ENCODE measurements at regions not wholly inside any gene's neighbourhood (a gene's known extent, or its start where the extent isn't known, plus 50 kb on each side); places are given as distances from the start of the nearest gene placed in this dataset.
"Not testable (repeated sequence)": the region's sequence is repeated elsewhere in the genome, so short reads cannot be mapped to it uniquely, and the experiment has no call there.

DNA sequence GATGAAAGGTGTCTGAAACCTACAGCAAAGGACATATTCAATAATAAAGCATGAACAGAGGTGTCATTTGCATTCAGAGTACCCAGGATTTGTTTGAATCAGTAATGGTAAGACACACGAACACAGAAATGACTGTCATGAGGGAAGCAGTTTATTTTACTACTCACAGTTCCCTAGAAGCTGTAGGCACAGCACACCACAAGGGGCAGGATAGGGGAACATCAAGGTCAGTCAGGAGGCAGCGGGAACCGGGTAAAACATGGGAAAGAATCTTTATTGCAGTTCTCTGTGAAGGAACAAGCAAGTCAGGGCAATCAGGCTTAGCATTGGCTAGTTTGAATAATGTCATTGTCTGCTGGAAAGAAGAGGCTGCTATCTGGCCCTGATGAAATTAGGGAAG lies 70.2 kb upstream of the PDSS1 start:
- Histone ChIP-seq H3K4me1 (no peaks in the 10 kb centered on the region), H3K9me3 (no peaks in the 10 kb centered on the region), H3K4me3 (no peak overlapping the region), H3K36me3 (no peaks in the 10 kb centered on the region), H3K27ac (no peak overlapping the region), H3K27me3 (ENCODE audit: low read depth) (peaks cover 7% of the 10 kb centered on the region)
- DNase-seq (no peak), ATAC-seq (peak in 1 of 2 donors; percentile 45)
- TF ChIP-seq, protein P1, sequence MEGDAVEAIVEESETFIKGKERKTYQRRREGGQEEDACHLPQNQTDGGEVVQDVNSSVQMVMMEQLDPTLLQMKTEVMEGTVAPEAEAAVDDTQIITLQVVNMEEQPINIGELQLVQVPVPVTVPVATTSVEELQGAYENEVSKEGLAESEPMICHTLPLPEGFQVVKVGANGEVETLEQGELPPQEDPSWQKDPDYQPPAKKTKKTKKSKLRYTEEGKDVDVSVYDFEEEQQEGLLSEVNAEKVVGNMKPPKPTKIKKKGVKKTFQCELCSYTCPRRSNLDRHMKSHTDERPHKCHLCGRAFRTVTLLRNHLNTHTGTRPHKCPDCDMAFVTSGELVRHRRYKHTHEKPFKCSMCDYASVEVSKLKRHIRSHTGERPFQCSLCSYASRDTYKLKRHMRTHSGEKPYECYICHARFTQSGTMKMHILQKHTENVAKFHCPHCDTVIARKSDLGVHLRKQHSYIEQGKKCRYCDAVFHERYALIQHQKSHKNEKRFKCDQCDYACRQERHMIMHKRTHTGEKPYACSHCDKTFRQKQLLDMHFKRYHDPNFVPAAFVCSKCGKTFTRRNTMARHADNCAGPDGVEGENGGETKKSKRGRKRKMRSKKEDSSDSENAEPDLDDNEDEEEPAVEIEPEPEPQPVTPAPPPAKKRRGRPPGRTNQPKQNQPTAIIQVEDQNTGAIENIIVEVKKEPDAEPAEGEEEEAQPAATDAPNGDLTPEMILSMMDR (IDR thresholded peaks at IDR 0.05), result no peak
- intact Hi-C loops (cut with DNase I), result no loop called here

DNA sequence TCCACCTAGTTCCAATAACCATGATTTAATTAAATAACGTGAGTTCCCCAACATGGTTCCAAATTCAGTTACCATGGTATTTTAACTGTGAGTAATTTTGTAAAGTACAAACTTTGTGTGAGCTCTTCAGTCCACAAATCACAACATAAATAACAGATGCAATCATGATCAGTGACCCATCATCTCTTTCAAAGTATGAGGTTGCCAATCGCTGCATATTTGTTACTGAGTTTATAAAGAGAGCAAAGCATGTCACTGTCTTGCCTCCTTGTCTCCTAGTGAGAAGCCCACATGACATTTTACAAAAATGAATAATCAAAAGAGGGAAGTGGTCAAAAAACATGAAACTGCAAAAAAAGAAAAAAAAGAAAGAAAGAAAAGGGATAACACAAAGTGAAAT lies 69.1 kb upstream of the PDSS1 start:
- no peak for ATAC-seq
- Histone ChIP-seq H3K36me3 (no peaks in the 10 kb centered on the region), H3K9me3 (no peaks in the 10 kb centered on the region), H3K4me1 (no peaks in the 10 kb centered on the region), H3K27ac (no peak overlapping the region), H3K4me3 (no peak overlapping the region), H3K27me3 (ENCODE audit: low read depth) (peaks cover 7% of the 10 kb centered on the region)
- DNase-seq, result no peak
- TF ChIP-seq, protein P1 (IDR thresholded peaks at IDR 0.05), result no peak
- intact Hi-C loops (cut with DNase I), result no loop called here

DNA sequence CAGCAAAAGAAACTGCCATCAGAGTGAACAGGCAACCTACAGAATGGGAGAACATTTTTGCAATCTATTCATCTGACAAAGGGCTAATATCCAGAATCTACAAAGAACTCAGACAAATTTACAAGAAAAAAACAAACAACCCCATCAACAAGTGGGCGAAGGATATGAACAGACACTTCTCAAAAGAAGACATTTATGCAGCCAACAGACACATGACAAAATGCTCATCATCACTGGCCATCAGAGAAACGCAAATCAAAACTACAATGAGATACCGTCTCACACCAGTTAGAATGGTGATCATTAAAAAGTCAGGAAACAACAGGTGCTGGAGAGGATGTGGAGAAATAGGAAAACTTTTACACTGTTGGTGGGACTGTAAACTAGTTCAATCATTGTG lies 65.3 kb upstream of the PDSS1 start:
- H3K27me3 ChIP-seq (ENCODE audit: low read depth); H3K27ac ChIP-seq; DNase-seq; H3K4me1 ChIP-seq; ATAC-seq; H3K9me3 ChIP-seq; intact Hi-C loops (cut with DNase I); H3K4me3 ChIP-seq; H3K36me3 ChIP-seq: not testable (repeated sequence)

DNA sequence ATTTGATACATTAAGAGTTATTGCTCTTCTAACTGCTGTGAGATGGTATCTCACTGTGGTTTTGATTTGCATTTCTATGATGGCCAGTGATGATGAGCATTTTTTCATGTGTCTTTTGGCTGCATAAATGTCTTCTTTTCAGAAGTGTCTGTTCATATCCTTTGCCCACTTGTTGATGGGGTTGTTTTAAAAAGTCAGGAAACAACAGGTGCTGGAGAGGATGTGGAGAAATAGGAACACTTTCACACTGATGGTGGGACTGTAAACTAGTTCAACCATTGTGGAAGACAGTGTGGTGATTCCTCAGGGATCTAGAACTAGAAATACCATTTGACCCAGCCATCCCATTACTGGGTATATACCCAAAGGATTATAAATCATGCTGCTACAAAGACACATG lies 63.4 kb upstream of the PDSS1 start:
- H3K4me3 ChIP-seq; ATAC-seq; H3K4me1 ChIP-seq; intact Hi-C loops (cut with DNase I); H3K36me3 ChIP-seq; H3K27me3 ChIP-seq (ENCODE audit: low read depth); DNase-seq; H3K9me3 ChIP-seq; H3K27ac ChIP-seq: not testable (repeated sequence)

DNA sequence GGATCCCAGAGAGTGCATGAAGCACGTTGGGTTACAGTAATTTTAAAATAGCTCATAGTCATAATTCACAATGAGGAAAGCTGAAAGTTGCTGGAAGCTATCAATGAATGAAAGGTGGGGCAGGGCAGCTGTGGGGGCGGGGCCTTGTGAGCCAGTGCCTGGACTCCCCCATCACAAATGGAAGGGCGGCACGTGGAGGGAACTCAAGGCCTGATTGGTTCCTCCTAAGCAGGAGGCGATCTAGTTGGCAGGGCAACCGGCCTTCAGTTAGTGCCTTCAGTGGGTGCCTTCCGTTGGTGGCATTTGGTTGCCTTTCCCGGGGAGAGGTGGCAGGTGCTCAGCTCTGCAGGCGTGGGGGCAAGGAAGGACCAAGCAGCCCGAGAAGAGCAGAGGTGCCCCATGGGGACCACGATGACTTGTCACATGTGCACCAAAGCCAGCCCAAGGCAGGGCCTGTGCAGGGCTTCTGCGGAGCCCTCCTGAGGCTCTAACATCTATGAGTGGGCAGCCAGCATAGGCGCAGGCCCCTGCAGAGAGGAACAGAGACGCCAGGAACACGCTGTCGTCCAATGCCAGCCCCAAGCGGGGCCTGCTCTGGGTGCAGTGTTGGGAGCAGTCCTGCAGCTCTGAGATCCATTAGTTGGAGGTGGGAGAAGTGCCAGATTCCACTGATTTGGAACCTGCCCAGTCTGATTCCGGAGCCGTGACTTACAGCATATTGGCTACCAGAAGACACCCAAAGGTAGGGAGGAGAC lies 59.8 kb upstream of the PDSS1 start:
- Histone ChIP-seq H3K4me1 (no peaks in the 10 kb centered on the region), H3K27ac (no peak overlapping the region), H3K4me3 (no peak overlapping the region), H3K9me3 (no peaks in the 10 kb centered on the region), H3K36me3 (no peaks in the 10 kb centered on the region), H3K27me3 (ENCODE audit: low read depth) (no peaks in the 10 kb centered on the region)
- intact Hi-C loops (cut with DNase I), result no loop called here
- TF ChIP-seq, protein P1 (IDR thresholded peaks at IDR 0.05), result no peak
- ATAC-seq, result no peak
- no peak for DNase-seq

DNA sequence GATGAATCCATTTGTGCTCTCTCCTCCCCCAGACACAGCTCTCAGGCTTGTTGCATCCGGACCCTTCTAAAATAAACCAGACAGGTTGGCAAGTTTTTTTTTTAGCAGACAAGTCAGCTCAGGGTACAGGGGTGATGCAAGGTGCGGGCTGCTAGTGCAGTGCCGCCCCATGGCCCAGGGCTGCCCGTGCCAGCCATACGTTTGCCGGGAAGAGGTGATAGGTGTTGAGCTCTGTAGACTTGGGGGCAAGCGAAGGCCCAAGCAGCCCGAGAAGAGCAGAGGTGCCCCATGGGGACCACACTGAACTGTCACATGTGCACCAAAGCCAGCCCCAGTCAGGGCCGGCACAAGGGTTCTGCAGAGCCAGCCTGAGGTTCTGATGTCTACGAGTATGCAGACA lies 57.1 kb upstream of the PDSS1 start:
- ATAC-seq, result no peak
- intact Hi-C loops (cut with DNase I), result no loop called here
- no peak overlapping the region for H3K27ac ChIP-seq
- no peaks in the 10 kb centered on the region for H3K4me1 ChIP-seq
- TF ChIP-seq, protein P1 (IDR thresholded peaks at IDR 0.05), result no peak
- no peaks in the 10 kb centered on the region for H3K27me3 ChIP-seq (ENCODE audit: low read depth)
- no peaks in the 10 kb centered on the region for H3K9me3 ChIP-seq
- no peak for DNase-seq
- H3K4me3 ChIP-seq, result no peak overlapping the region
- H3K36me3 ChIP-seq, result no peaks in the 10 kb centered on the region

All from lower lobe of right lung (tissue), 2 donors.